OCI-LY1 (cell line): ENCODE measurements at regions not wholly inside any gene's neighbourhood (a gene's known extent, or its start where the extent isn't known, plus 50 kb on each side); places are given as distances from the start of the nearest gene placed in this dataset.

Source experiments
- H2AFZ ChIP-seq: fragments of 200-600 bp; sonication (generic), shearing (Covaris generic); 2 replicates; pipeline ENCODE4 v1.6.0; 2014; ENCODE audit warnings: antibody characterized with exemption, mild to moderate bottlenecking, low read length
- H3F3A ChIP-seq: fragments of 200-600 bp; sonication (generic), shearing (Covaris generic); 2 replicates; pipeline ENCODE4 v1.6.0; 2014; ENCODE audit warnings: mild to moderate bottlenecking, antibody characterized with exemption, low read length, moderate library complexity; ENCODE audit not compliant: insufficient read depth
- H3K27ac ChIP-seq: fragments of 200-600 bp; sonication (generic); 2 replicates; pipeline ENCODE4 v1.5.1; 2014; ENCODE audit warnings: low read length, mixed run types, mild to moderate bottlenecking, low read depth; ENCODE audit not compliant: poor library complexity, severe bottlenecking
- H3K27me3 ChIP-seq: fragments of 200-600 bp; sonication (generic); 2 replicates; pipeline ENCODE4 v1.6.0; 2014; ENCODE audit warnings: antibody characterized with exemption, mild to moderate bottlenecking, low read length, moderate library complexity; ENCODE audit not compliant: insufficient read depth
- H3K36me3 ChIP-seq: fragments of 200-600 bp; sonication (generic); 2 replicates; pipeline ENCODE4 v1.6.1; 2014; ENCODE audit warnings: mild to moderate bottlenecking, antibody characterized with exemption, low read length, moderate library complexity, mixed read lengths; ENCODE audit not compliant: insufficient read depth
- H3K4me1 ChIP-seq: fragments of 200-600 bp; sonication (generic); 2 replicates; pipeline ENCODE4 v1.5.1; 2014; ENCODE audit warnings: mild to moderate bottlenecking, low read length, moderate library complexity; ENCODE audit not compliant: insufficient read depth, severe bottlenecking
- H3K4me2 ChIP-seq: fragments of 200-600 bp; sonication (generic), shearing (Covaris generic); 2 replicates; pipeline ENCODE4 v1.6.1; 2014; ENCODE audit warnings: low read length
- H3K4me3 ChIP-seq: fragments of 200-600 bp; sonication (generic); 2 replicates; pipeline ENCODE4 v1.5.1; 2014; ENCODE audit warnings: low read length, low read depth, mild to moderate bottlenecking, mixed read lengths; ENCODE audit not compliant: poor library complexity, severe bottlenecking
- H3K79me2 ChIP-seq: fragments of 200-600 bp; shearing (Covaris generic); 2 replicates; pipeline ENCODE4 v1.6.1; 2016; ENCODE audit warnings: mixed run types, low read length, mixed read lengths; ENCODE audit not compliant: insufficient read depth
- H3K9ac ChIP-seq: fragments of 200-600 bp; sonication (generic), shearing (Covaris generic); 2 replicates; pipeline ENCODE4 v1.6.1; 2014; ENCODE audit warnings: mild to moderate bottlenecking, low read length, mixed read lengths
- H3K9me2 ChIP-seq: fragments of 200-600 bp; sonication (generic), shearing (Covaris generic); 2 replicates; pipeline ENCODE4 v1.6.1; 2014; ENCODE audit warnings: low read depth, mild to moderate bottlenecking, low read length, mixed read lengths
- H3K9me3 ChIP-seq: fragments of 200-600 bp; shearing (Covaris generic); 2 replicates; pipeline ENCODE4 v1.6.1; 2014; ENCODE audit warnings: low read length, mixed read lengths
- H4K20me1 ChIP-seq: fragments of 200-600 bp; sonication (generic), shearing (Covaris generic); 2 replicates; pipeline ENCODE4 v1.6.0; 2016; ENCODE audit warnings: mild to moderate bottlenecking, low read length; ENCODE audit not compliant: insufficient read depth
- EZH2 ChIP-seq: fragments of 200-600 bp; sonication (generic), shearing (Covaris generic); IDR thresholded peaks from 2 replicates; pipeline ENCODE4 v1.8.0; 2017; ENCODE audit warnings: borderline replicate concordance, mixed run types, mild to moderate bottlenecking, antibody characterized with exemption, low read length, moderate library complexity, mixed read lengths
- TF ChIP-seq, protein P1 (sequence below): fragments of 200-600 bp; sonication (generic), shearing (Covaris generic); IDR thresholded peaks from 2 replicates; pipeline ENCODE4 v1.5.1; 2017; ENCODE audit warnings: mild to moderate bottlenecking, antibody characterized with exemption, low read length, moderate library complexity, mixed read lengths

- H3K4me1 ChIP-seq: no peaks in the 10 kb centered on the region
- no peaks in the 10 kb centered on the region for H3K27me3 ChIP-seq
- H2AFZ ChIP-seq: no peak overlapping the region
- H3K27ac ChIP-seq: no peak overlapping the region
- no peak overlapping the region for H3K9ac ChIP-seq
- no peaks in the 10 kb centered on the region for H3F3A ChIP-seq
- H3K4me3 ChIP-seq: no peak overlapping the region
- H3K36me3 ChIP-seq: no peaks in the 10 kb centered on the region
- no peaks in the 10 kb centered on the region for H4K20me1 ChIP-seq
- TF ChIP-seq EZH2: no peak
- TF ChIP-seq, protein P1, sequence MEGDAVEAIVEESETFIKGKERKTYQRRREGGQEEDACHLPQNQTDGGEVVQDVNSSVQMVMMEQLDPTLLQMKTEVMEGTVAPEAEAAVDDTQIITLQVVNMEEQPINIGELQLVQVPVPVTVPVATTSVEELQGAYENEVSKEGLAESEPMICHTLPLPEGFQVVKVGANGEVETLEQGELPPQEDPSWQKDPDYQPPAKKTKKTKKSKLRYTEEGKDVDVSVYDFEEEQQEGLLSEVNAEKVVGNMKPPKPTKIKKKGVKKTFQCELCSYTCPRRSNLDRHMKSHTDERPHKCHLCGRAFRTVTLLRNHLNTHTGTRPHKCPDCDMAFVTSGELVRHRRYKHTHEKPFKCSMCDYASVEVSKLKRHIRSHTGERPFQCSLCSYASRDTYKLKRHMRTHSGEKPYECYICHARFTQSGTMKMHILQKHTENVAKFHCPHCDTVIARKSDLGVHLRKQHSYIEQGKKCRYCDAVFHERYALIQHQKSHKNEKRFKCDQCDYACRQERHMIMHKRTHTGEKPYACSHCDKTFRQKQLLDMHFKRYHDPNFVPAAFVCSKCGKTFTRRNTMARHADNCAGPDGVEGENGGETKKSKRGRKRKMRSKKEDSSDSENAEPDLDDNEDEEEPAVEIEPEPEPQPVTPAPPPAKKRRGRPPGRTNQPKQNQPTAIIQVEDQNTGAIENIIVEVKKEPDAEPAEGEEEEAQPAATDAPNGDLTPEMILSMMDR: no peak
- H3K9me2 ChIP-seq: no peaks in the 10 kb centered on the region
- H3K9me3 ChIP-seq: no peaks in the 10 kb centered on the region
- H3K4me2 ChIP-seq: no peak overlapping the region
- no peaks in the 10 kb centered on the region for H3K79me2 ChIP-seq
These were observed 115.8 kb downstream of the NXPE2 start for GRCh38 chr11:114794048-114794684.

DNA sequence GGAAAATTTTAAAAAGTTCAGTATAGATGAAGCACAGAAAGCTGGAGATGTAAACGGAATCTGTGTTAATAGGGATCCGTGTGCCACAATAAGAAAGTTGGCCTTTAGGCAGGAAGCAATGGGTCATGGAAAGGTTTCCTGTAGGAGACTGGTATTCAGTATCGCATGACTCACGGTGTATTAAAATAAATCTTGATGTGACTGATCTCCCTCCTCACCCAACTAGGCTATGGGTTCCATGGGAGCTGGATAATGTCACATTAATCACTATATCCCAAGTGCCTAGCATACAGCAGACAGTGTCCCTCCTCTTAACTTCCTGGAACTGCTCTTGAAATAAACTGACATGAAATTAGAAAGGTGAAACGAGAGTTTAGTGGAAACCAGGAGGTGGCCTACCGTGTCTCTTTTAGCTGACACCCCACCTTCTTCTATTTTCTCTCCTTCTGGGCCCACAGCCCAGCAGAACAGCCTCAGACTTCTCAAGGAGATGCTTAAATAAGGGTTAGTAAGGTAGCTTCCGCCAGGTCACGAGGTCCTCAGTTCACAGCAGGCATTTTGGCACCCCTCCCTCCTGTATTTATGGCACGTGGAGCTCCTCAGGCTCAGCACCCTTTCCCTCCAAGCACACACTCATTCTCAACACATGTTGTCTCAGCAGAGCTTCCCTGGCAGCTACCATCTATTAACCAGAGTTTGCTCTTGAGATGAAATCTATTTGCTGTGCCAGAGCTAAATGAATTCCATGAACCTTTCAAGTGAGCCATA lies 118.8 kb downstream of the NXPE2 start:
- no peaks in the 10 kb centered on the region for H3K27me3 ChIP-seq
- H3F3A ChIP-seq: no peaks in the 10 kb centered on the region
- no peaks in the 10 kb centered on the region for H3K79me2 ChIP-seq
- no peaks in the 10 kb centered on the region for H4K20me1 ChIP-seq
- H3K9me2 ChIP-seq: no peaks in the 10 kb centered on the region
- TF ChIP-seq, protein P1: no peak
- TF ChIP-seq EZH2: no peak
- H3K4me2 ChIP-seq: no peak overlapping the region
- no peak overlapping the region for H3K9ac ChIP-seq
- no peaks in the 10 kb centered on the region for H3K9me3 ChIP-seq
- no peak overlapping the region for H3K4me3 ChIP-seq
- H3K27ac ChIP-seq: no peak overlapping the region
- H2AFZ ChIP-seq: no peak overlapping the region
- no peaks in the 10 kb centered on the region for H3K36me3 ChIP-seq
- H3K4me1 ChIP-seq: no peaks in the 10 kb centered on the region

DNA sequence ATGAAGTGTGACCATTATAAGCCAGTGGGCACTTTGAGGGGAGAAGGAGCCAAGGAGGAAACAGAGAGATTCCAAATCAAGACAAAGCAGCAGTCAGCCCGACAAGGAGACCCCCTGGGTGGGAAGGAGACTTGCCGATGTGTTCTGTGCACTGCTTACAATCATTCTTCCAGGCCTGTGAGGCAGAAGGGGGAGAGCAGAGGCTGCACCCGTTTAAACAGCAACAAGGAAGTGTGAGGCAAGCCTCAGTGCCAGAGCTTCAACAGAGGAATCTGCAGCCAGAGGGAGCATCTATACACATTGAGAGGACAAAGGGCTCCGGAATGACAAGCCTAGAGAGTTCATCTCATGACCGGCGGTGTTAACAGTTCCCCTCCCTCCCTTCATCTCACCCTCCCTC lies 121.1 kb downstream of the NXPE2 start:
- no peaks in the 10 kb centered on the region for H3F3A ChIP-seq
- no peaks in the 10 kb centered on the region for H3K9me2 ChIP-seq
- H3K4me1 ChIP-seq: no peaks in the 10 kb centered on the region
- H3K27ac ChIP-seq: no peak overlapping the region
- H3K4me3 ChIP-seq: no peak overlapping the region
- H3K9ac ChIP-seq: no peak overlapping the region
- TF ChIP-seq EZH2: no peak
- TF ChIP-seq, protein P1: no peak
- no peaks in the 10 kb centered on the region for H3K27me3 ChIP-seq
- no peaks in the 10 kb centered on the region for H3K79me2 ChIP-seq
- no peak overlapping the region for H2AFZ ChIP-seq
- no peaks in the 10 kb centered on the region for H4K20me1 ChIP-seq
- H3K4me2 ChIP-seq: no peak overlapping the region
- no peaks in the 10 kb centered on the region for H3K36me3 ChIP-seq
- no peaks in the 10 kb centered on the region for H3K9me3 ChIP-seq
